ENCODE measurements at regions not wholly inside any gene's neighbourhood (a gene's known extent, or its start where the extent isn't known, plus 50 kb on each side); places are given as distances from the start of the nearest gene placed in this dataset.

DNA sequence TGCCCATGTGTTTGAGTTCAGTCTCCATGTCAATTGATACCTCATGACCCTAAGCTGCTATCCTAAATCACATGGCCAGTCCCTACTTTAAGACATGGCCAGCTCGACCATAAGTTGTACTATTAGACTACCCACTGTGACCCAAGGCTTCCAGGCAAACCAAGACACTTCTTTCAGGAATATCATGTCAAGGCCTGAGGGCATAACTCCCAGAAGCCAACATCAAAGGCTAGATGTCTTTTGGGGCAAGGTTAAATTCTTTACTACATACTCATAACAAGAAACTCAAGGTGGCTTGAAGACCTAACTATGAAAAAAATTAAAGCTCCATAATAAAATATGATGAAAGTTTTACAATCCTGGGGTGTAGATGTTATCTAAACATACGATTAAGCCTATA, 192.9 kb upstream of the PRNP start:
- TF ChIP-seq EZH2 (IDR thresholded peaks at IDR 0.05) (no peak), POLR2AphosphoS5 (IDR thresholded peaks at IDR 0.05; ENCODE audit: borderline replicate concordance, low read depth, low read length) (no peak)
